Activated T-helper 17 cell treated with anti-CD3 and anti-CD28 coated beads, Interleukin-2, amount 50 U/mL, for 72 hours (primary cell): ENCODE measurements at regions not wholly inside any gene's neighbourhood (a gene's known extent, or its start where the extent isn't known, plus 50 kb on each side); places are given as distances from the start of the nearest gene placed in this dataset.
"Not testable (repeated sequence)": the region's sequence is repeated elsewhere in the genome, so short reads cannot be mapped to it uniquely, and the experiment has no call there.

Experiments used
- ATAC-seq: fragments of 150-1000 bp; cut with Tn5 transposase; replicated peaks from 2 replicates; pipeline ENCODE4 v1.10.0; 2021; ENCODE audit warnings: mild to moderate bottlenecking, moderate library complexity
- H3K27ac Mint-ChIP-seq: one replicate; pipeline ENCODE4 v1.8.0; 2022; ENCODE audit warnings: mixed read lengths
- H3K27me3 Mint-ChIP-seq: one replicate; pipeline ENCODE4 v1.8.0; 2022; ENCODE audit warnings: mixed read lengths
- H3K36me3 Mint-ChIP-seq: one replicate; pipeline ENCODE4 v1.8.0; 2022; ENCODE audit warnings: low read depth, mild to moderate bottlenecking, mixed read lengths
- H3K4me1 Mint-ChIP-seq: one replicate; pipeline ENCODE4 v1.8.0; 2022; ENCODE audit warnings: mixed read lengths
- H3K4me3 Mint-ChIP-seq: one replicate; pipeline ENCODE4 v1.8.0; 2022; ENCODE audit warnings: mild to moderate bottlenecking, mixed read lengths
- H3K9me3 Mint-ChIP-seq: one replicate; pipeline ENCODE4 v1.8.0; 2022; ENCODE audit warnings: mixed read lengths

DNA sequence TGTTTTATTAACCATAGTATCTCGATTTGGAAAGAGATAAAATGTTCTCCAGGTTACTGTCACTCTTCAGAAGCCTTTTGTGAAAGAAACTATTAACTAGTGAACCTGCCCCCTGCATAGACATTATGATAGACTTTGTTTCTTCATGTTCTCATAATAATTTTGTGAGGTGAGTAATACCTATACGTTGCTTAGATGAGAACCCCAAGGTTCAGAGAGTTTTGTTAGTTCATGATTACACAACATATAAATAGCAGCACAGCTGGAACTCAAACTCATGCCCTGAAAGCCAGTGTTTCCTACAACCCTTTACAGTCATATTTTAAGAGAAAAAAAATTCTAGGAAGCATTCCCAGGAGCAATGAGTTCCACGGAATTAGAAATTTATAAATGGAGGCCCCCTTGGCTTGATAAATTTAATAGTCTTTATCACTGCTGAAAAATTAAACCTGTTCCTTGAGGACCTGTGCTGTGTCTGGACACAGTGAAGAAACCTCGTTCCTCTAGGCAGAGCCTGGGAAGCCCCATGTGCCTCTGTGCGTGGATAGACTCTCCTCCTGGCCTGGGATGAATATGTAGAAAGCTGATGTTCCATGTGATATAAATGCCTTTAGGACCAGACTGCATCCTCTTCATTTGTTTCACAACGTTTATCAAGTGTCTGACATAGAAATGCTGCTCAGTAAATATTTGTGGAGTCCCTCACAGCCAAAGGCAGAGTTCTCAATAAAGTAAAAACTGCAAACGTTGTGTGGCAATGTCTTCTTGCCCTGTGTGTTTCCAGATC lies 1257.0 kb upstream of the GYPC start:
- Mint-ChIP-seq H3K4me3 (no peak overlapping the region), H3K36me3 (no peaks in the 10 kb centered on the region), H3K4me1 (no peaks in the 10 kb centered on the region), H3K27me3 (no peaks in the 10 kb centered on the region), H3K9me3 (no peaks in the 10 kb centered on the region), H3K27ac (no peak overlapping the region)
- ATAC-seq = no peak

DNA sequence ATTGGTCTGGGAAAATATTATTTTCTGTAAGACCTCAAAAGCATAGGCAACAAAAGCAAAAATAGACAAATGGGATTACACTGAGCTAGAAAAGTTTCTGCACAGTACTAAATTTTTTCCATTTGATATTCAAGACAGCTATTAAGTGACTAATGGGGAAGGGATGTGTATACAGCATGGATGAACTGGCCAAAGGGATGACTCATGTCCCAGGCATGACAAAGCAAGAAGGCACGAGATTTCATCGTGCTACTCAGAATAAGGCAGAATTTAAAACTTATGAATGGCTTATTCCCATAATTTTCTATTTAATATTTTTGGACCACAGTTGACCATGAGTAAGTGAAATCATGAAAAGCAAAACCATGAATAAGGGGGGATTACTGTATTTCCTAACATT lies 1250.1 kb upstream of the GYPC start:
- no peaks in the 10 kb centered on the region for H3K4me1 Mint-ChIP-seq
- H3K36me3 Mint-ChIP-seq = no peaks in the 10 kb centered on the region
- H3K27me3 Mint-ChIP-seq = no peaks in the 10 kb centered on the region
- H3K4me3 Mint-ChIP-seq = no peak overlapping the region
- no peak for ATAC-seq
- peaks cover 9% of the 10 kb centered on the region for H3K9me3 Mint-ChIP-seq
- H3K27ac Mint-ChIP-seq = no peak overlapping the region

DNA sequence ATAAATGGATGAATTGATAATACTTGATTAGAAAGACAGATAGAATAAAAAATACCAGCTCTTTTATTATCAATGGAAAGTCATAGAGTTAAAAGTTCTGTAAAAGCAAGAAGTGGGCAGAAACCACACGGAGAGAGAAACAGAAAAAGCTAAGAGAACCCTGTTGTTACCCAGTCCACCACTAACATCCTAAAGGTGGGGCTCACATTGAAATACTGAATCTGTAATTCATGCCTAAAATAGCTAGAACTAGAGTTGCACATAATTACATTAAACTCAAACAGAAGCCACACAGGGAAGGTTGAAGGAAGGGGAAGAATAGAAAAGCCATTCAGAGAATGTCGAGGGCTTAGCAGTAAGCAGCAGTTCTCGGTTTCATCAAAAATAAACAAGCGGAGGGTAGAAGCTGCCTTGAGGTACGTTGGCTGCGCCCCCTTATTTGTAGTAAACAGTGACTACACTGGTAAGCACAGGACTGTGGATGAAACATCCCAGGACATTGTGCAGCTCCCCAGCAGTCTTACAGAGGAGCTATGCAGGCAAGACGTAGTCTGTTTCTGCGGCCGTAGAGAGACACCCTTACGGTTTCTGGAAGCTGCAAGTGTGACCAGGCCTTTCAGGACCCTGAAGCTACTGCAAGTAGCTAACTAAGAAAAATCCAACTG lies 1247.0 kb upstream of the GYPC start:
- Mint-ChIP-seq H3K27ac (no peak overlapping the region), H3K4me3 (no peak overlapping the region), H3K27me3 (no peaks in the 10 kb centered on the region), H3K4me1 (no peaks in the 10 kb centered on the region), H3K9me3 (peaks cover 12% of the 10 kb centered on the region), H3K36me3 (no peaks in the 10 kb centered on the region)
- no peak for ATAC-seq

DNA sequence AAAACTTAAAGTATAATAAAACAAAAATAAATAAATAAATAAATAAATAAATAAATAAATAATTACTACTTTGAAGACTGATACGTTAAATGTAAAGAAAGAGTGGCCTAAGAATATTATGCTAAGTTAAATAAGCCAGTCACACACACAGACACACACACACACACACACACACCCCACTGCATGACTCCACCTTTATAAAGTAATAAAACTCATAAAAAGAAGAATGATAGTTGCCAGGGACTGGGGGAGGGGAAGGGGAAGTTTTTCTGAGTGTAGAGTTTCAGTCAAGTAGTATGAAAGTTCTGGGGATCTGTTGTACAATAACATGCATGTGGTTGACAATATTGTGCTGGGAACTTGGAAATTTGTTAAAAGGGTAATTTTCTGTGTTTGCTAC lies 1237.5 kb upstream of the GYPC start:
- no peaks in the 10 kb centered on the region for H3K4me1 Mint-ChIP-seq
- peaks cover 4% of the 10 kb centered on the region for H3K9me3 Mint-ChIP-seq
- H3K27ac Mint-ChIP-seq = no peak overlapping the region
- H3K36me3 Mint-ChIP-seq = no peaks in the 10 kb centered on the region
- H3K27me3 Mint-ChIP-seq = no peaks in the 10 kb centered on the region
- ATAC-seq = no peak
- H3K4me3 Mint-ChIP-seq = no peak overlapping the region

DNA sequence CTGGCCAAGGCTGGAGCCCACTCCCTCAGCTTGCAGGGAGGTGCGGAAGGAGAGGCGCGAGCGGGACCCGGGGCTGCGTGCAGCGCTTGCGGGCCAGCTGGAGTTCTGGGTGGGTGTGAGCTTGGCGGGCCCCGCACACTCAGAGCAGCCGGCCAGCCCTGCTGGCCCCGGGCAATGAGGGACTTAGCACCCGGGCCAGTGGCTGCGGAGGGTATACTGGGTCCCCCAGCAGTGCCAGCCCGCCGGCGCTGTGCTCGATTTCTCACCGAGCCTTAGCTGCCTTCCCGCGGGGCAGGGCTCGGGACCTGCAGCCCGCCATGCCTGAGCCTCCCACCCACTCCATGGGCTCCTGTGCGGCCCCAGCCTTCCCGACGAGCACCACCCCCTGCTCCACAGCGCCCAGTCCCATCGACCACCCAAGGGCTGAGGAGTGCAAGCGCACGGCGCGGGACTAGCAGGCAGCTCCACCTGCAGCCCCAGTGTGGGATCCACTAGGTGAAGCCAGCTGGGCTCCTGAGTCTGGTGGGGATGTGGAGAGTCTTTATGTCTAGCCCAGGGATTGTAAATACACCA lies 1233.7 kb upstream of the GYPC start:
- H3K4me3 Mint-ChIP-seq, H3K27ac Mint-ChIP-seq, H3K36me3 Mint-ChIP-seq, H3K27me3 Mint-ChIP-seq, H3K4me1 Mint-ChIP-seq, H3K9me3 Mint-ChIP-seq, ATAC-seq: not testable (repeated sequence)

DNA sequence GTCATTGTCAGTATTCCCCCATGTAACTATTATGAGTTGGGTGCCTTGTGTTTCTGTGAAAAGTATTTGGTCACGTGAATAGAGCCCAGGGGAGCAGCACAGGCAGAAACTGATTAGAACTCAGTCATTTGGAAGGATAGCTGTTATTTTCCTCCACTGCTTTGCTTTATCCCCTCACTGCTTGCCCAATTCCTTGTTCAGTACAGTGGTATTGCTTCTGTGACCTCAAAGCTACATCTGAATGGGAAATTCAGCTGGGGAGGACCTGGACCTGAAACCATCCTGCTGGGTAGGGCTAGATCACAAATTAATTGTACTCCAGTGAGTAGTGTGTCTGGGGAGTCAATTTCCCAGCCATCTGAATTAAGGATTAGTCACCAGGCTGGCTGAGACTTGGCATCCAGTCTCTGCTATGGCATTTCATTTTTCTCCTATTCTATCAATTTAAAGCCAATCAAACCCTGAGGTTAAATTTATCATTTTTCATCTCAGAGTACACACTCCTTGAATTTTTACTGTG lies 1231.6 kb upstream of the GYPC start:
- no peaks in the 10 kb centered on the region for H3K4me1 Mint-ChIP-seq
- no peak overlapping the region for H3K4me3 Mint-ChIP-seq
- peaks cover 3% of the 10 kb centered on the region for H3K9me3 Mint-ChIP-seq
- no peaks in the 10 kb centered on the region for H3K27me3 Mint-ChIP-seq
- ATAC-seq = no peak
- H3K36me3 Mint-ChIP-seq = no peaks in the 10 kb centered on the region
- H3K27ac Mint-ChIP-seq = no peak overlapping the region

DNA sequence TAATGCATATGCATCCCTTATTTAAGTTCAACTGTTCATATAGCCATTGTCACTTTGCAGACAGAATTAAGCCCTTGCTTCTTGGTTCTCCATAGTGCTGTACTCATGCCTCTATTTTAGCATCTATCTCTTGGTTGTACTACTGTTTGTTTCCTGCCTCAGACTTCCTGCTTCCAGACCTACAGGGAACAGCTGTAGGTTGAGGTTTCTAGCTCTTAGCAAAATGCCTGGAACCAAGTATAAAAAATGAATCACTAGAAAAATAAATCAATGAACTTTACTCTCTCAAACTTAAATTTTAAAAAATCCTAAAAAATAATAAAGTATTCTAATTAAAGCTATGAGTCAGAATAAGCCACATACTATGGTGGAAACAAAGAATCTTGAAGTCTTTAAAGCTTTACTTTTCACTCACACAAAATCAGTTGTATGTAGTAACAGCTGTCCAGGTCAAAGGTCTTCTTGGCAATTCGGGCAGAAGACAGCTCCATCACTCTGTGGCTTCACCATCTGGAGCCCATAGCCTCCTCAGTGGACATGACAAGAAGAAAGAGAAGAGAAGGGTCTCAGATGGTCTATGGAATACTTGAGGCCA lies 1228.1 kb upstream of the GYPC start:
- H3K27ac Mint-ChIP-seq = no peak overlapping the region
- no peaks in the 10 kb centered on the region for H3K27me3 Mint-ChIP-seq
- H3K4me1 Mint-ChIP-seq = no peaks in the 10 kb centered on the region
- no peak overlapping the region for H3K4me3 Mint-ChIP-seq
- H3K9me3 Mint-ChIP-seq = peaks cover 3% of the 10 kb centered on the region
- no peak for ATAC-seq
- no peaks in the 10 kb centered on the region for H3K36me3 Mint-ChIP-seq

DNA sequence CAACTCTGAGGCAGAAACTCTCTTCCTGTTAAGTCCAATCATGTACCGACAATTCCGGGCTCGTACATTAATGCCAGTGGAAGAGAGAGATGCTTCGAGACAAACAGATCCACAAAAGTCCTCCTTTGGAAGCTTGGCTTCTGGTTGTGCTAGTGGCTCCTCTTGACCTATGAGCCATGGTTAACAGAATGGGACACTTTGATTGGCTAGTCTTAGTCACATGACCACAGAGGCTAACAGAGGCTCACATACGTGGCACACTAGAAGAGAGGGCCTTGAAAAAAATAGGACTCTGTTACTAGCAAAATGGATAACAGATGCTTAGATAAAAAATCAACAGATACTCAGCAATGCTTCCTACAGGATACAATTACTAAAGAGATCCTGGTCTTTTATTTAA lies 1211.9 kb upstream of the GYPC start:
- no peak for ATAC-seq
- Mint-ChIP-seq H3K27ac (no peak overlapping the region), H3K4me3 (no peak overlapping the region), H3K27me3 (no peaks in the 10 kb centered on the region), H3K36me3 (no peaks in the 10 kb centered on the region), H3K4me1 (no peaks in the 10 kb centered on the region), H3K9me3 (peaks cover 12% of the 10 kb centered on the region)

DNA sequence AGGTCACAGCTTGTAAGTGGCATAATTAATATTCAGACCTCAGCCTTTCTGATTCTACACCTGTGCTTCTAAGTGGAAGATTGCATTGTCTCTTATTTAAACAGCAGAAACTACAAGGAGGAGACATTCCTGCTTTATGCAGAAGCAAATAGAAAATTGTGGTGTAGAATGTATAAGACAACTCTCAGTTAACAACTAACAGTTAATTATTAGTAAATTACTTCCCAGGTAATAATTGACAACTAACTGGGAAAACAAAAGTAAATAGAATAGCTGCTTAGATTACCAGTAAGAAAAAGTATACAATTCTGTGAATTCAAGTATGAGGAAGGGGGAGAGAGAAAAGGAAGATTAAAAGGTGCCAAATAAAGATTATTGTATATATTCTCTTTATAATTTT lies 1210.5 kb upstream of the GYPC start:
- Mint-ChIP-seq H3K27me3 (no peaks in the 10 kb centered on the region), H3K4me1 (no peaks in the 10 kb centered on the region), H3K36me3 (no peaks in the 10 kb centered on the region), H3K27ac (no peak overlapping the region), H3K4me3 (no peak overlapping the region), H3K9me3 (peaks cover 12% of the 10 kb centered on the region)
- no peak for ATAC-seq

DNA sequence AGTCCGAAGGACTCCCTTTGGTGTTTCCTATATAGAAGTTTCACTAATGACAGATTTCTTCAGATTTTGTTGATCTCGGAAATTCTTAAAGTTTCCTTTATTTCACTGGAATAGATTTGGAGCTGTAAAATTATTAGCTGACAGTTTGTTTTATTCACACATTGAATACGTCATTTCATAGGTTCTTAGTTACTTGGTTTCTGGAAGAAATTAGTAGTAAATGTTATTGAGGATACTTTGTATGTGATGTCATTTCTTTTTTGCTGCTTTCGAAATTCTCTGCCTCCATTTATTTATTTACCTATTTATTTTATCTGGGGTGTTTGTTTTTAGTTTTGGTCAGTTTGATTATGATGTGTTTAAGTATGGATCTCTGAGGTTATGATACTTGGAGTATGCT lies 1205.9 kb upstream of the GYPC start:
- no peak overlapping the region for H3K27ac Mint-ChIP-seq
- H3K4me1 Mint-ChIP-seq = no peaks in the 10 kb centered on the region
- ATAC-seq = no peak
- no peaks in the 10 kb centered on the region for H3K36me3 Mint-ChIP-seq
- H3K4me3 Mint-ChIP-seq = no peak overlapping the region
- H3K27me3 Mint-ChIP-seq = no peaks in the 10 kb centered on the region
- peaks cover 15% of the 10 kb centered on the region for H3K9me3 Mint-ChIP-seq

DNA sequence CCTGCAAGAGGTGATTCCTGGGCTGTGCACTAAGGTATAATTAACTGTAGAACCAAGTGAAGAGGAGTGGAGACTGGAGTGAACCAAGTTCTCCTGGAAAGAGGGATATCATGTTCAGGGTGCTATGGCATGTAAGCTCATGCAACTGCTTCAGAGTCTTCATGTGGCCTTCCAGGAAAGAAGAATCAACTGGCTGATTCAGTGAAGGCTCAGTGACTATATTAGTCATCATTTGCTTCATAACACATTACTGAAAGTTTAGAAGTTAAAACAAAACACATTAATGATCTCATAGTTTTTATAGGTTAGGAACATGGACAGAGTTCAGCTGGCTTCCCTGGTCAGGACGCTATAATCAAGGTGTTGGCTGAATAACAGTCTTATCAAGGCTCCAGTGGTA lies 1200.8 kb upstream of the GYPC start:
- H3K9me3 Mint-ChIP-seq = peaks cover 16% of the 10 kb centered on the region

DNA sequence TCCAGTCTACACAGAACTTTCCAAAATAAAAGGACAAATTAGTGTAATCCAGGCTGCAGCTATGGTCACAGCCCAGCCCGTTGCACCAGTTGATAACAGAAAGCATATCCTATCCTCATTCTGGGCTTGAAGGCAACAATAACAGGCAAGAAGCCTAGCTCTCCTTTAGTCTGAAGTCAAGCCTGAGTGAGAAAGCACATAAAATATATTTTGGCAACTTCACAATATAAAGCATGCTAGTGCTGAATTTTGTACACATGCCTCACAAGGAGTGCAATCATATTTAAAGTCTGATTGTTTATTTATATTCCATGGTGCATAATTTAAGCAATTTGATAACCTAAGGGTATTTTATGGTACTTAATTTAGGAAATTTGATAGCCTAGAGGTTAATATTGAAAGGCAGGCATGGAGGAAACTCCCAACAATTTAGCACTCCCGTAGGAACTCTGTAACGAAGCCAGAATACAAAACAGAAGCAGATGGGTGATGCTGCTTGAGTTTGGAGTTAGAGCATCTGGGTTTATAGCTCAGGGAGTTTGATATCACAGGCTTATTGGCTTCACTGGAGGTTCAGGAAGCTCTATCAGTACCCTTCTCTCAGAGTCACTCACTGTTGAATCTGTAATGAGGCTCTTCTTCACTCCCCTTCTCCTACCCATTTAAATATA lies 1199.1 kb upstream of the GYPC start:
- Mint-ChIP-seq H3K36me3 (no peaks in the 10 kb centered on the region), H3K27ac (no peak overlapping the region), H3K4me3 (no peak overlapping the region), H3K4me1 (no peaks in the 10 kb centered on the region), H3K27me3 (no peaks in the 10 kb centered on the region), H3K9me3 (peaks cover 9% of the 10 kb centered on the region)
- no peak for ATAC-seq

More for the DNA sequence above, 1200.8 kb upstream of the GYPC start:
- no peak overlapping the region for H3K4me3 Mint-ChIP-seq
- ATAC-seq = no peak
- H3K27ac Mint-ChIP-seq = no peak overlapping the region
- no peaks in the 10 kb centered on the region for H3K4me1 Mint-ChIP-seq
- H3K36me3 Mint-ChIP-seq = no peaks in the 10 kb centered on the region
- no peaks in the 10 kb centered on the region for H3K27me3 Mint-ChIP-seq

DNA sequence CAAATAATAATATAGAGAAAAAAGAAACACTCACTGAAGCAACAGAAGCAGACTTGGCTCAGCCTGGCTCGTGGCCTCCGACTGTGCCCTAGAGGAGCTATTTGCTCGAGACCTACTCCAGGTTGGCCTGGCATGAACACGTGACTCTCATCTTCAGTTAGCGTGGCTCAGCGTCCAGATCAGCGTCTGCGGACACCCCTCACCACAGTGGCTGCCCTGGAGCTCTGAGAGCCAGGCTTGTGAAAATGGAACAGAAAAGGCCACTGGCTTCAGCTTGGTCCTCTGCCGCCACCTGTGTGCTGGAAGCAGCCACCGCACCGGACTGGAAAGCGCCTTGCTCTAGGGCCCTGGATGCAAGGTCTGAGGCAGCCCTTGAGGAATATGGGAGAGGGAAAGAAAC lies 1184.0 kb upstream of the GYPC start:
- Mint-ChIP-seq H3K9me3 (peaks cover 32% of the 10 kb centered on the region), H3K4me3 (no peak overlapping the region), H3K4me1 (no peaks in the 10 kb centered on the region), H3K27me3 (no peaks in the 10 kb centered on the region), H3K27ac (no peak overlapping the region), H3K36me3 (no peaks in the 10 kb centered on the region)
- no peak for ATAC-seq

DNA sequence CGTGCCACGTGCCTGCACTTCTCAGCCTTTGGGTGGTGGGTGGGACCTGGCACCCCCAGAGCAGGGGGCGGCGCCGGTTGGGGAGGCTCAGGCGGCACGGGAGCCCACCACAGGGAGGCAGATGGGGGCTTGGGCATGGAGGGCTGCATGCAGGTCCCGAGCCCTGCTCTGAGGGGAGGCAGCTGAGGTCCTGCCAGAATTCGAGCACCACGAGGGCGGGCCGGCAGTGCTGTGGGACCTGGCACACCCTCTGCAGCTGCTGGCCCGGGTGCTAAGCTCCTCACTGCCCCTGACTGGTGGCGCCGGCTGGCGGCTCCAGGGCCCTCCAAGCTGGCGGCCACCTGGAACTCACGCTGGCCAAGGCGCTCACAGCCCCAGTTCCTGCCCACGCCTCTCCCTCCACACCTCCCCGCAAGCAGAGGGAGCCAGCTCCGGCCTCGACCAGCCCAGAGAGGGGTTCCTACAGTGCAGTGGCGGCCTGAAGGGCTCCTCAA lies 1176.8 kb upstream of the GYPC start:
- Mint-ChIP-seq H3K4me1 (no peaks in the 10 kb centered on the region), H3K27ac (no peak overlapping the region), H3K9me3 (peaks cover 22% of the 10 kb centered on the region), H3K4me3 (no peak overlapping the region), H3K36me3 (no peaks in the 10 kb centered on the region), H3K27me3 (no peaks in the 10 kb centered on the region)
- no peak for ATAC-seq
